ENCODE measurements at regions not wholly inside any gene's neighbourhood (a gene's known extent, or its start where the extent isn't known, plus 50 kb on each side); places are given as distances from the start of the nearest gene placed in this dataset.

GRCh38 chr22:49291169-49291568 is 536.5 kb downstream of the BRD1 start:
- H3K9me3 Mint-ChIP-seq, result peaks cover 2 to 14% (median 11%) of the 10 kb centered on the region in 3 donors
- H3K27me3 Mint-ChIP-seq, result no peaks in the 10 kb centered on the region
- H3K36me3 Mint-ChIP-seq, result no peaks in the 10 kb centered on the region
- no peak overlapping the region for H3K27ac Mint-ChIP-seq
- H3K4me1 Mint-ChIP-seq, result no peaks in the 10 kb centered on the region
- H3K4me3 Mint-ChIP-seq, result no peak overlapping the region

GRCh38 chr22:49290711-49291110 is 537.0 kb downstream of the BRD1 start:
- Mint-ChIP-seq H3K27me3 (no peaks in the 10 kb centered on the region), H3K9me3 (peaks cover 2 to 14% (median 11%) of the 10 kb centered on the region in 3 donors), H3K36me3 (no peaks in the 10 kb centered on the region), H3K4me1 (no peaks in the 10 kb centered on the region), H3K27ac (peak overlapping the region in 1 of 3 donors; percentile 16), H3K4me3 (no peak overlapping the region)

GRCh38 chr22:49289822-49290679 is 537.6 kb downstream of the BRD1 start:
- no peaks in the 10 kb centered on the region for H3K4me1 Mint-ChIP-seq
- no peak overlapping the region for H3K27ac Mint-ChIP-seq
- H3K27me3 Mint-ChIP-seq, result no peaks in the 10 kb centered on the region
- H3K9me3 Mint-ChIP-seq, result peaks cover 0 to 11% (median 9%) of the 10 kb centered on the region in 3 donors
- no peaks in the 10 kb centered on the region for H3K36me3 Mint-ChIP-seq
- H3K4me3 Mint-ChIP-seq, result no peak overlapping the region

GRCh38 chr22:49286181-49286760 is 541.4 kb downstream of the BRD1 start:
- Mint-ChIP-seq H3K36me3 (no peaks in the 10 kb centered on the region), H3K27ac (no peak overlapping the region), H3K4me3 (no peak overlapping the region), H3K27me3 (peaks cover 12% of the 10 kb centered on the region), H3K4me1 (no peaks in the 10 kb centered on the region), H3K9me3 (peaks cover 0 to 2% (median 0%) of the 10 kb centered on the region in 3 donors)

- H3K9me3 Mint-ChIP-seq, result peaks cover 0 to 13% (median 2%) of the 10 kb centered on the region in 3 donors
- H3K4me3 Mint-ChIP-seq, result no peak overlapping the region
- H3K27ac Mint-ChIP-seq, result no peak overlapping the region
- peaks cover 14% of the 10 kb centered on the region for H3K27me3 Mint-ChIP-seq
- H3K4me1 Mint-ChIP-seq, result no peaks in the 10 kb centered on the region
- H3K36me3 Mint-ChIP-seq, result no peaks in the 10 kb centered on the region
Observed at GRCh38 chr22:49284931-49285330, 542.7 kb downstream of the BRD1 start.

- Mint-ChIP-seq H3K4me1 (no peaks in the 10 kb centered on the region), H3K27me3 (peaks cover 14% of the 10 kb centered on the region), H3K9me3 (peaks cover 0 to 17% (median 3%) of the 10 kb centered on the region in 3 donors), H3K27ac (no peak overlapping the region), H3K4me3 (no peak overlapping the region), H3K36me3 (no peaks in the 10 kb centered on the region)
Observed at GRCh38 chr22:49284056-49284784, 543.5 kb downstream of the BRD1 start.

- H3K4me3 Mint-ChIP-seq, result no peak overlapping the region
- H3K9me3 Mint-ChIP-seq, result peaks cover 0 to 17% (median 5%) of the 10 kb centered on the region in 3 donors
- H3K4me1 Mint-ChIP-seq, result no peaks in the 10 kb centered on the region
- no peaks in the 10 kb centered on the region for H3K36me3 Mint-ChIP-seq
- no peak overlapping the region for H3K27ac Mint-ChIP-seq
- peaks cover 14% of the 10 kb centered on the region for H3K27me3 Mint-ChIP-seq
Observed at GRCh38 chr22:49282596-49282995, 545.1 kb downstream of the BRD1 start.

GRCh38 chr22:49281467-49282340 is 546.0 kb downstream of the BRD1 start:
- H3K27me3 Mint-ChIP-seq, result peaks cover 14% of the 10 kb centered on the region

GRCh38 chr22:49278340-49278739 is 549.3 kb downstream of the BRD1 start:
- peaks cover 7% of the 10 kb centered on the region for H3K27me3 Mint-ChIP-seq
- H3K9me3 Mint-ChIP-seq, result peaks cover 0 to 17% (median 5%) of the 10 kb centered on the region in 3 donors
- no peaks in the 10 kb centered on the region for H3K4me1 Mint-ChIP-seq
- no peaks in the 10 kb centered on the region for H3K36me3 Mint-ChIP-seq
- H3K27ac Mint-ChIP-seq, result no peak overlapping the region
- H3K4me3 Mint-ChIP-seq, result no peak overlapping the region

More at GRCh38 chr22:49281467-49282340, 546.0 kb downstream of the BRD1 start:
- H3K9me3 Mint-ChIP-seq, result peaks cover 0 to 17% (median 5%) of the 10 kb centered on the region in 3 donors
- no peaks in the 10 kb centered on the region for H3K36me3 Mint-ChIP-seq
- no peak overlapping the region for H3K27ac Mint-ChIP-seq
- H3K4me1 Mint-ChIP-seq, result no peaks in the 10 kb centered on the region
- peak overlapping the region in 1 of 4 donors; percentile 52 for H3K4me3 Mint-ChIP-seq

- peaks cover 2% of the 10 kb centered on the region for H3K27me3 Mint-ChIP-seq
- H3K4me1 Mint-ChIP-seq, result no peaks in the 10 kb centered on the region
- H3K36me3 Mint-ChIP-seq, result no peaks in the 10 kb centered on the region
- no peak overlapping the region for H3K4me3 Mint-ChIP-seq
- peaks cover 0 to 17% (median 3%) of the 10 kb centered on the region in 3 donors for H3K9me3 Mint-ChIP-seq
- no peak overlapping the region for H3K27ac Mint-ChIP-seq
Observed at GRCh38 chr22:49276567-49276966, 551.1 kb downstream of the BRD1 start.

GRCh38 chr22:49274754-49275380 is 552.8 kb downstream of the BRD1 start:
- Mint-ChIP-seq H3K27ac (no peak overlapping the region), H3K36me3 (no peaks in the 10 kb centered on the region), H3K9me3 (peaks cover 0 to 3% (median 3%) of the 10 kb centered on the region in 3 donors), H3K4me1 (no peaks in the 10 kb centered on the region), H3K27me3 (no peaks in the 10 kb centered on the region), H3K4me3 (no peak overlapping the region)

- no peaks in the 10 kb centered on the region for H3K36me3 Mint-ChIP-seq
- H3K9me3 Mint-ChIP-seq, result peaks cover 0 to 1% (median 0%) of the 10 kb centered on the region in 3 donors
- H3K4me3 Mint-ChIP-seq, result no peak overlapping the region
- no peak overlapping the region for H3K27ac Mint-ChIP-seq
- peaks cover 3% of the 10 kb centered on the region for H3K27me3 Mint-ChIP-seq
- H3K4me1 Mint-ChIP-seq, result no peaks in the 10 kb centered on the region
Observed at GRCh38 chr22:49272546-49273125, 555.0 kb downstream of the BRD1 start.

GRCh38 chr22:49271831-49272230 is 555.8 kb downstream of the BRD1 start:
- Mint-ChIP-seq H3K9me3 (peaks cover 0 to 1% (median 0%) of the 10 kb centered on the region in 3 donors), H3K4me1 (no peaks in the 10 kb centered on the region), H3K4me3 (no peak overlapping the region), H3K27me3 (peaks cover 3% of the 10 kb centered on the region), H3K36me3 (no peaks in the 10 kb centered on the region), H3K27ac (no peak overlapping the region)

GRCh38 chr22:49271369-49271727 is 556.3 kb downstream of the BRD1 start:
- no peaks in the 10 kb centered on the region for H3K4me1 Mint-ChIP-seq

More at GRCh38 chr22:49271369-49271727, 556.3 kb downstream of the BRD1 start:
- no peak overlapping the region for H3K27ac Mint-ChIP-seq
- H3K27me3 Mint-ChIP-seq, result peaks cover 5% of the 10 kb centered on the region
- H3K36me3 Mint-ChIP-seq, result no peaks in the 10 kb centered on the region
- peaks cover 0 to 1% (median 0%) of the 10 kb centered on the region in 3 donors for H3K9me3 Mint-ChIP-seq
- no peak overlapping the region for H3K4me3 Mint-ChIP-seq
